ENCODE measurements at regions not wholly inside any gene's neighbourhood (a gene's known extent, or its start where the extent isn't known, plus 50 kb on each side); places are given as distances from the start of the nearest gene placed in this dataset.
"Not testable (repeated sequence)": the region's sequence is repeated elsewhere in the genome, so short reads cannot be mapped to it uniquely, and the experiment has no call there.

DNA sequence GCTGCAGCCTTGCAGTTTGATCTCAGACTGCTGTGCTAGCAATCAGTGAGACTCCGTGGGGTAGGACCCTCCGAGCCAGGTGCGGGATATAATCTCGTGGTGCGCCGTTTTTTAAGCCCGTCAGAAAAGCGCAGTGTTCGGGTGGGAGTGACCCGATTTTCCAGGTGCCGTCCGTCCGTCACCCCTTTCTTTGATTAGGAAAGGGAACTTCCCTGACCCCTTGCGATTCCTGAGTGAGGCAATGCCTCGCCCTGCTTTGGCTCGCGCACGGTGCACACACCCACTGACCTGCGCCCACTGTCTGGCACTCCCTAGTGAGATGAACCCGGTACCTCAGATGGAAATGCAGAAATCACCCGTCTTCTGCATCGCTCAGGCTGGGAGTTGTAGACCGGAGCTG, 203.2 kb downstream of the SNCAIP start:
- H3K4me3 ChIP-seq (replicated peaks in 1 of 4; ENCODE audit: control extremely low read depth in 1 of 4, insufficient read depth in 1 of 4, low read depth in 3 of 4, low read length in 4 of 4); H4K20me1 ChIP-seq (ENCODE audit: control insufficient read depth, extremely low read depth, insufficient read depth, low read length); H2AFZ ChIP-seq (ENCODE audit: low read length); H3K36me3 ChIP-seq (ENCODE audit: control insufficient read depth, insufficient read depth, low read length); H3K27me3 ChIP-seq (ENCODE audit: control insufficient read depth, insufficient read depth, low read length); H3K9me3 ChIP-seq (ENCODE audit: control insufficient read depth, insufficient read depth, low read depth, low read length); H3K4me1 ChIP-seq (ENCODE audit: control insufficient read depth, extremely low read depth, insufficient read depth, low read length); H3K27ac ChIP-seq (ENCODE audit: insufficient read depth, low read length); DNase-seq (ENCODE audit: low read depth in 2 of 2); H3K79me2 ChIP-seq (ENCODE audit: control insufficient read depth, insufficient read depth, low read length); H3K4me2 ChIP-seq (ENCODE audit: extremely low read depth, insufficient read depth, low read length); H3K9ac ChIP-seq (ENCODE audit: insufficient read depth, low read length): not testable (repeated sequence)

DNA sequence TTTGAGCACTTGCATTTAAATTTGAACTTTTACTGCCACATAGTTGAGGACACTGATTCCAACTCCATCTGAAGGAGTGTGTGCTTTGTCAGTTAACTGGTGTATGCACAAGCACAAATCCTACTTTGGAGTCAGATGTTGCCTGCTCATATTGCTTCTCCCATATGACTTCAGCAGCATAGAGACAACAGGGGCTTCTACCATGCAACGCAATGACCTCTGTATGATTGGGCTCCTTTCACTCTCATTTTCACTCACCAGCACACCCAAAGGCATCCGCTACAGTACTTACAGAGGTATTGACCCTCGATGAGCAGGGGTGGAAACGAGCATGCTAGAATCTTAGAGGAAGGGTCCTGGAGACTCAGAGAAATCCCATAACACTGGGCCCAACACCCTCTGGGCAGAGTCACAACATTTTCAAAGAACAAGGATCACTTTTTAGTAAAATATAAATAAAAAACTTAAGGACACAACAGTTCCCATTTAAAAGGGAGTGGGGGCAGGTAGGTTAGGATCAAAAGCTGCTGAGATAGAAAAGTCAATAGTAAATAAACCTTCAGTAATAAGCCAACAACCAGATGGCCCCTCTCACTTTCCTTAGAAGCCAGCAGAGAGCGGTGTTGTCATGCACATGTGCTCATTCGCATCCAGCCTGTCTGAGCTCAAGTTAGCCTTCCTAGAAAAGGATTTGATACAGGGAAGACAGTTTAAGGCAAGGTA, 203.8 kb downstream of the SNCAIP start:
- peak; percentile 62 to 89 for DNase-seq (ENCODE audit: low read depth in 2 of 2)
- no peaks in the 10 kb centered on the region for H3K9me3 ChIP-seq (ENCODE audit: control insufficient read depth, insufficient read depth, low read depth, low read length)
- H3K9ac ChIP-seq (ENCODE audit: insufficient read depth, low read length), result no peak overlapping the region
- no peaks in the 10 kb centered on the region for H3K4me1 ChIP-seq (ENCODE audit: control insufficient read depth, extremely low read depth, insufficient read depth, low read length)
- no peaks in the 10 kb centered on the region for H4K20me1 ChIP-seq (ENCODE audit: control insufficient read depth, extremely low read depth, insufficient read depth, low read length)
- no peak overlapping the region for H3K4me3 ChIP-seq (replicated peaks in 1 of 4; ENCODE audit: control extremely low read depth in 1 of 4, insufficient read depth in 1 of 4, low read depth in 3 of 4, low read length in 4 of 4)
- no peak overlapping the region for H3K27ac ChIP-seq (ENCODE audit: insufficient read depth, low read length)
- no peak overlapping the region for H2AFZ ChIP-seq (ENCODE audit: low read length)
- no peak overlapping the region for H3K4me2 ChIP-seq (ENCODE audit: extremely low read depth, insufficient read depth, low read length)
- no peak for TF ChIP-seq EZH2 (IDR thresholded peaks at IDR 0.05; ENCODE audit: low read length, missing control alignments)
- TF ChIP-seq, protein P1, sequence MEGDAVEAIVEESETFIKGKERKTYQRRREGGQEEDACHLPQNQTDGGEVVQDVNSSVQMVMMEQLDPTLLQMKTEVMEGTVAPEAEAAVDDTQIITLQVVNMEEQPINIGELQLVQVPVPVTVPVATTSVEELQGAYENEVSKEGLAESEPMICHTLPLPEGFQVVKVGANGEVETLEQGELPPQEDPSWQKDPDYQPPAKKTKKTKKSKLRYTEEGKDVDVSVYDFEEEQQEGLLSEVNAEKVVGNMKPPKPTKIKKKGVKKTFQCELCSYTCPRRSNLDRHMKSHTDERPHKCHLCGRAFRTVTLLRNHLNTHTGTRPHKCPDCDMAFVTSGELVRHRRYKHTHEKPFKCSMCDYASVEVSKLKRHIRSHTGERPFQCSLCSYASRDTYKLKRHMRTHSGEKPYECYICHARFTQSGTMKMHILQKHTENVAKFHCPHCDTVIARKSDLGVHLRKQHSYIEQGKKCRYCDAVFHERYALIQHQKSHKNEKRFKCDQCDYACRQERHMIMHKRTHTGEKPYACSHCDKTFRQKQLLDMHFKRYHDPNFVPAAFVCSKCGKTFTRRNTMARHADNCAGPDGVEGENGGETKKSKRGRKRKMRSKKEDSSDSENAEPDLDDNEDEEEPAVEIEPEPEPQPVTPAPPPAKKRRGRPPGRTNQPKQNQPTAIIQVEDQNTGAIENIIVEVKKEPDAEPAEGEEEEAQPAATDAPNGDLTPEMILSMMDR (conservative IDR thresholded peaks at IDR 0.05 in 1 of 2, IDR thresholded peaks at IDR 0.05 in 1 of 2; ENCODE audit: low read depth in 1 of 2, low read length in 2 of 2), result peak; percentile 87 to 90
- H3K79me2 ChIP-seq (ENCODE audit: control insufficient read depth, insufficient read depth, low read length), result no peaks in the 10 kb centered on the region
- no peaks in the 10 kb centered on the region for H3K27me3 ChIP-seq (ENCODE audit: control insufficient read depth, insufficient read depth, low read length)
- no peaks in the 10 kb centered on the region for H3K36me3 ChIP-seq (ENCODE audit: control insufficient read depth, insufficient read depth, low read length)

- DNase-seq (ENCODE audit: low read depth in 2 of 2), result no peak
- Histone ChIP-seq H3K9ac (ENCODE audit: insufficient read depth, low read length) (no peak overlapping the region), H3K9me3 (ENCODE audit: control insufficient read depth, insufficient read depth, low read depth, low read length) (no peaks in the 10 kb centered on the region), H3K27ac (ENCODE audit: insufficient read depth, low read length) (no peak overlapping the region), H2AFZ (ENCODE audit: low read length) (no peak overlapping the region), H3K4me1 (ENCODE audit: control insufficient read depth, extremely low read depth, insufficient read depth, low read length) (no peaks in the 10 kb centered on the region), H3K36me3 (ENCODE audit: control insufficient read depth, insufficient read depth, low read length) (no peaks in the 10 kb centered on the region), H4K20me1 (ENCODE audit: control insufficient read depth, extremely low read depth, insufficient read depth, low read length) (no peaks in the 10 kb centered on the region), H3K27me3 (ENCODE audit: control insufficient read depth, insufficient read depth, low read length) (no peaks in the 10 kb centered on the region), H3K79me2 (ENCODE audit: control insufficient read depth, insufficient read depth, low read length) (no peaks in the 10 kb centered on the region), H3K4me2 (ENCODE audit: extremely low read depth, insufficient read depth, low read length) (no peak overlapping the region), H3K4me3 (replicated peaks in 1 of 4; ENCODE audit: control extremely low read depth in 1 of 4, insufficient read depth in 1 of 4, low read depth in 3 of 4, low read length in 4 of 4) (no peak overlapping the region)
- no peak for TF ChIP-seq EZH2 (IDR thresholded peaks at IDR 0.05; ENCODE audit: low read length, missing control alignments)
- TF ChIP-seq, protein P1 (conservative IDR thresholded peaks at IDR 0.05 in 1 of 2, IDR thresholded peaks at IDR 0.05 in 1 of 2; ENCODE audit: low read depth in 1 of 2, low read length in 2 of 2), result no peak
These were observed 204.4 kb downstream of the SNCAIP start for GRCh38 chr5:122516432-122516743.
